Activated CD8-positive, alpha-beta T cell treated with anti-CD3 and anti-CD28 coated beads for 36 hours (primary cell): ENCODE measurements at regions not wholly inside any gene's neighbourhood (a gene's known extent, or its start where the extent isn't known, plus 50 kb on each side); places are given as distances from the start of the nearest gene placed in this dataset.

Experiments
- ATAC-seq: fragments of 200-7000 bp; cut with Tn5 transposase; one replicate; pipeline ENCODE4 v1.10.0; 2021; ENCODE audit warnings: mild to moderate bottlenecking, moderate library complexity
- CTCF ChIA-PET: fragments of 350-600 bp; sonication (Branson Sonifier 250); formaldehyde crosslinking; loops from one replicate; lab custom pipeline; 2021; ENCODE audit warnings: antibody characterized with exemption; lab: Charles Lee
- POLR2A ChIA-PET: fragments of 350-600 bp; sonication (Branson Sonifier 250); formaldehyde crosslinking; loops from one replicate; lab custom pipeline; 2021; ENCODE audit warnings: antibody characterized with exemption; lab: Charles Lee
- DNase-seq: peaks from one replicate; pipeline ENCODE4 v3.0.0-alpha.2; 2020
- H3K27ac Mint-ChIP-seq: one replicate; pipeline ENCODE4 v1.8.0; 2021; ENCODE audit warnings: mild to moderate bottlenecking, mixed read lengths
- H3K27me3 Mint-ChIP-seq: one replicate; pipeline ENCODE4 v1.8.0; 2021; ENCODE audit warnings: mixed read lengths
- H3K36me3 Mint-ChIP-seq: one replicate; pipeline ENCODE4 v1.8.0; 2021; ENCODE audit warnings: low read depth, mixed read lengths
- H3K4me1 Mint-ChIP-seq: one replicate; pipeline ENCODE4 v1.8.0; 2021; ENCODE audit warnings: low read depth, mixed read lengths
- H3K4me3 Mint-ChIP-seq: one replicate; pipeline ENCODE4 v1.8.0; 2021; ENCODE audit warnings: mild to moderate bottlenecking, moderate library complexity, mixed read lengths
- H3K9me3 Mint-ChIP-seq: one replicate; pipeline ENCODE4 v1.8.0; 2021; ENCODE audit warnings: mixed read lengths
- intact Hi-C: fragments of 100-400 bp; cut with micrococcal nuclease; formaldehyde crosslinking; loops from one replicate; pipeline ENCODE4 v1.10.0; 2022
- TF ChIP-seq, protein P1 (sequence below): fragments of 200-600 bp; IDR thresholded peaks from one replicate; pipeline ENCODE4 v1.8.0; 2022; ENCODE audit warnings: antibody characterized with exemption, mild to moderate bottlenecking

GRCh38 chr11:92495107-92495793 lies 270.6 kb downstream of the FAT3 start:
- Mint-ChIP-seq H3K27ac (no peak overlapping the region), H3K27me3 (no peaks in the 10 kb centered on the region), H3K4me1 (no peaks in the 10 kb centered on the region), H3K36me3 (no peaks in the 10 kb centered on the region), H3K4me3 (no peak overlapping the region), H3K9me3 (no peaks in the 10 kb centered on the region)
- ATAC-seq = no peak
- intact Hi-C loops = no loop called here
- ChIA-PET POLR2A (no interaction called here), CTCF (interaction anchor here (1.0 kb wide), 1 partner anchor 96 kb away, joined by 3 read pairs; no protein-coding TSS in a partner anchor)
- TF ChIP-seq, protein P1, sequence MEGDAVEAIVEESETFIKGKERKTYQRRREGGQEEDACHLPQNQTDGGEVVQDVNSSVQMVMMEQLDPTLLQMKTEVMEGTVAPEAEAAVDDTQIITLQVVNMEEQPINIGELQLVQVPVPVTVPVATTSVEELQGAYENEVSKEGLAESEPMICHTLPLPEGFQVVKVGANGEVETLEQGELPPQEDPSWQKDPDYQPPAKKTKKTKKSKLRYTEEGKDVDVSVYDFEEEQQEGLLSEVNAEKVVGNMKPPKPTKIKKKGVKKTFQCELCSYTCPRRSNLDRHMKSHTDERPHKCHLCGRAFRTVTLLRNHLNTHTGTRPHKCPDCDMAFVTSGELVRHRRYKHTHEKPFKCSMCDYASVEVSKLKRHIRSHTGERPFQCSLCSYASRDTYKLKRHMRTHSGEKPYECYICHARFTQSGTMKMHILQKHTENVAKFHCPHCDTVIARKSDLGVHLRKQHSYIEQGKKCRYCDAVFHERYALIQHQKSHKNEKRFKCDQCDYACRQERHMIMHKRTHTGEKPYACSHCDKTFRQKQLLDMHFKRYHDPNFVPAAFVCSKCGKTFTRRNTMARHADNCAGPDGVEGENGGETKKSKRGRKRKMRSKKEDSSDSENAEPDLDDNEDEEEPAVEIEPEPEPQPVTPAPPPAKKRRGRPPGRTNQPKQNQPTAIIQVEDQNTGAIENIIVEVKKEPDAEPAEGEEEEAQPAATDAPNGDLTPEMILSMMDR = no peak
- no peak for DNase-seq

GRCh38 chr11:92500453-92500852 lies 275.8 kb downstream of the FAT3 start:
- no peak overlapping the region for H3K27ac Mint-ChIP-seq
- intact Hi-C loops = no loop called here
- no peaks in the 10 kb centered on the region for H3K36me3 Mint-ChIP-seq
- TF ChIP-seq, protein P1 = no peak
- no peaks in the 10 kb centered on the region for H3K9me3 Mint-ChIP-seq
- no peak overlapping the region for H3K4me3 Mint-ChIP-seq
- ChIA-PET POLR2A (no interaction called here), CTCF (no interaction called here)
- no peaks in the 10 kb centered on the region for H3K27me3 Mint-ChIP-seq
- ATAC-seq (no peak), DNase-seq (no peak)
- no peaks in the 10 kb centered on the region for H3K4me1 Mint-ChIP-seq

GRCh38 chr11:92501066-92501739 lies 276.6 kb downstream of the FAT3 start:
- Mint-ChIP-seq H3K9me3 (no peaks in the 10 kb centered on the region), H3K36me3 (no peaks in the 10 kb centered on the region), H3K27me3 (no peaks in the 10 kb centered on the region), H3K4me1 (no peaks in the 10 kb centered on the region), H3K4me3 (no peak overlapping the region), H3K27ac (no peak overlapping the region)
- ATAC-seq = no peak
- POLR2A ChIA-PET = no interaction called here
- CTCF ChIA-PET = no interaction called here
- DNase-seq = no peak
- TF ChIP-seq, protein P1 = no peak
- intact Hi-C loops = no loop called here

DNA sequence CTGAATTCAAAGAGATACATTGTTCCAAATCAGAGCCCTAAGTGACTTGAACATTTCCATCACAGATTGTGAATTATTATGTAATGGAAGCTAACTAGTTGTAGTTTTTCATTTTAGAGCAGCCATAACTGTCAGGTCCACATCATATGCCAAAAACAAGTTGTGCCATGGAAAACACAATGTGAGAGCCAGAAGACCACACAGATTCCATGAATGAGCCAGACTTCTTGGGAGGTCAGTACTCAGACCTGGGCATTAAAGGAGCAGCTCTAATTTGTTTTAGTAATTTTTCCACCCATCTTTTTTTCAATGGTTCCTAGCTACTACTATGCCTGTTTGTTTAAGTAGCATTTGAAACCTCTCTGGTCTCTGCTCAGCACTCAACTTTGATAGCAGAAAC lies 279.4 kb downstream of the FAT3 start:
- ATAC-seq = no peak
- TF ChIP-seq, protein P1 = no peak
- Mint-ChIP-seq H3K27me3 (no peaks in the 10 kb centered on the region), H3K36me3 (no peaks in the 10 kb centered on the region), H3K9me3 (no peaks in the 10 kb centered on the region), H3K4me1 (no peaks in the 10 kb centered on the region), H3K27ac (no peak overlapping the region), H3K4me3 (no peak overlapping the region)
- intact Hi-C loops = no loop called here
- no peak for DNase-seq
- ChIA-PET CTCF (no interaction called here), POLR2A (no interaction called here)

GRCh38 chr11:92504534-92504933 lies 279.9 kb downstream of the FAT3 start:
- Mint-ChIP-seq H3K27ac (no peak overlapping the region), H3K36me3 (no peaks in the 10 kb centered on the region), H3K4me1 (no peaks in the 10 kb centered on the region), H3K27me3 (no peaks in the 10 kb centered on the region), H3K4me3 (no peak overlapping the region), H3K9me3 (no peaks in the 10 kb centered on the region)
- CTCF ChIA-PET = no interaction called here
- TF ChIP-seq, protein P1 = no peak
- no peak for ATAC-seq
- DNase-seq = no peak
- POLR2A ChIA-PET = no interaction called here
- intact Hi-C loops = no loop called here
